Parathyroid adenoma (tissue), 2 donors: ENCODE measurements at regions not wholly inside any gene's neighbourhood (a gene's known extent, or its start where the extent isn't known, plus 50 kb on each side); places are given as distances from the start of the nearest gene placed in this dataset.

ENCODE experiments used
- H2AFZ ChIP-seq: fragments of 300-600 bp; sonication (generic); one replicate; pipeline ENCODE4 v1.7.0; 2017; ENCODE audit warnings: antibody characterized with exemption, mild to moderate bottlenecking
- H3K27ac ChIP-seq: fragments of 300-600 bp; sonication (generic); one replicate; pipeline ENCODE4 v1.7.0; 2017
- H3K27me3 ChIP-seq: fragments of 300-600 bp; sonication (generic); one replicate; pipeline ENCODE4 v1.7.0; 2017; ENCODE audit warnings: low read length; ENCODE audit not compliant: control insufficient read depth, insufficient read depth
- H3K36me3 ChIP-seq: fragments of 300-600 bp; sonication (generic); one replicate; pipeline ENCODE4 v1.7.0; 2017; ENCODE audit warnings: low read length; ENCODE audit not compliant: control insufficient read depth, insufficient read depth
- H3K4me1 ChIP-seq: fragments of 300-600 bp; sonication (generic); one replicate; pipeline ENCODE4 v1.7.0; 2017; ENCODE audit warnings: control low read depth
- H3K4me2 ChIP-seq: fragments of 300-600 bp; sonication (generic); one replicate; pipeline ENCODE4 v1.7.0; 2017; ENCODE audit warnings: low read length
- H3K4me3 ChIP-seq: fragments of 300-600 bp; sonication (generic); one replicate; pipeline ENCODE4 v1.7.0; 2017; ENCODE audit warnings: low read depth, low read length
- H3K79me2 ChIP-seq: fragments of 300-600 bp; sonication (generic); one replicate; pipeline ENCODE4 v1.7.0; 2017; ENCODE audit warnings: control low read depth
- H3K9ac ChIP-seq: fragments of 300-600 bp; sonication (generic); one replicate; pipeline ENCODE4 v1.7.0; 2017; ENCODE audit warnings: mild to moderate bottlenecking
- H3K9me3 ChIP-seq: fragments of 300-600 bp; sonication (generic); one replicate; pipeline ENCODE4 v1.7.0; 2017; ENCODE audit warnings: low read length; ENCODE audit not compliant: control insufficient read depth
- TF ChIP-seq, protein P1 (sequence below): fragments of 300-600 bp; sonication (generic); IDR thresholded peaks from one replicate; pipeline ENCODE4 v1.7.0; 2017; ENCODE audit warnings: antibody characterized with exemption, mild to moderate bottlenecking
- donor health status: primary hyperparathyroidism.

DNA sequence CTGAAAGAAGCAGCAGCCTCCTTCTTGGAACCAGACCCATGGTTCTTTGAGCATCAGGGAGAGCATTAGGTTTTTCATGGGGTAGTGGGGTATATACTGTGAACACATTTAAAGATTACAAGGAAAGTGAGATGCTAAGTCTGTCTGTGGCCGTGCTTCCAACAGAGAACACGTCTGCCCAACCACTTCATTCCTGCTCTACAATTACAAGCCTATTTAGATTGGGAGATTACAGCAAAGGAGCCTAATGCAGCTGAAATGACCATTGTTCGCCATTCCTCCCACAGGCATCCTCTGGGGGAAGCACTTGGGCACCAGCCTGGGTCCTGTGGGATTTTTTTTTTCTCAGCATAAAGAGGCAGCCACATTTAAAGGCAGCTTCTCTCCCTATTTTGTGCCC, 536.4 kb downstream of the XPNPEP1 start:
- Histone ChIP-seq H3K4me2 (no peak overlapping the region), H3K27me3 (no peaks in the 10 kb centered on the region), H3K9me3 (no peaks in the 10 kb centered on the region), H3K4me3 (no peak overlapping the region), H2AFZ (no peak overlapping the region), H3K9ac (no peak overlapping the region), H3K79me2 (no peaks in the 10 kb centered on the region), H3K4me1 (no peaks in the 10 kb centered on the region), H3K27ac (no peak overlapping the region), H3K36me3 (no peaks in the 10 kb centered on the region)
- TF ChIP-seq, protein P1, sequence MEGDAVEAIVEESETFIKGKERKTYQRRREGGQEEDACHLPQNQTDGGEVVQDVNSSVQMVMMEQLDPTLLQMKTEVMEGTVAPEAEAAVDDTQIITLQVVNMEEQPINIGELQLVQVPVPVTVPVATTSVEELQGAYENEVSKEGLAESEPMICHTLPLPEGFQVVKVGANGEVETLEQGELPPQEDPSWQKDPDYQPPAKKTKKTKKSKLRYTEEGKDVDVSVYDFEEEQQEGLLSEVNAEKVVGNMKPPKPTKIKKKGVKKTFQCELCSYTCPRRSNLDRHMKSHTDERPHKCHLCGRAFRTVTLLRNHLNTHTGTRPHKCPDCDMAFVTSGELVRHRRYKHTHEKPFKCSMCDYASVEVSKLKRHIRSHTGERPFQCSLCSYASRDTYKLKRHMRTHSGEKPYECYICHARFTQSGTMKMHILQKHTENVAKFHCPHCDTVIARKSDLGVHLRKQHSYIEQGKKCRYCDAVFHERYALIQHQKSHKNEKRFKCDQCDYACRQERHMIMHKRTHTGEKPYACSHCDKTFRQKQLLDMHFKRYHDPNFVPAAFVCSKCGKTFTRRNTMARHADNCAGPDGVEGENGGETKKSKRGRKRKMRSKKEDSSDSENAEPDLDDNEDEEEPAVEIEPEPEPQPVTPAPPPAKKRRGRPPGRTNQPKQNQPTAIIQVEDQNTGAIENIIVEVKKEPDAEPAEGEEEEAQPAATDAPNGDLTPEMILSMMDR: no peak

DNA sequence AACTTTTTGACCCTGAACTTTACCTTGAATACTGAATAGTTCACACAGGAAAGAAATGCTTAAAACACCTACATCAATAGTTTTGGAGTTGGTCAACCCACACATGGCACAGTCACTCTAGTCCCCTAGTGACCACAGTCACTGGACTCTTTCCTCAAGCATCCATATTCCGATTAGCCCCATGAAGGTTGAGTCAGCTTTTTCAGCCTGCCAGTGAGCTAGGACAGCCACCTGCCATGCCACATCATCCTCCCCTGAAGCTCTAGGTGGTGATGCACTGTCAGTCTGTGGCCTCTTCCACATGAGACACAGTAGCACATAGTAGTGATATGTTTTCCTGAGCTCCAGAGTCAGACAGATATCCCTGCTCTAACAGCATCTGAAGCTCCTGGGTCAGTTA, 537.2 kb downstream of the XPNPEP1 start:
- H3K36me3 ChIP-seq: no peaks in the 10 kb centered on the region
- H3K4me2 ChIP-seq: no peak overlapping the region
- H3K4me1 ChIP-seq: no peaks in the 10 kb centered on the region
- H3K9me3 ChIP-seq: no peaks in the 10 kb centered on the region
- no peaks in the 10 kb centered on the region for H3K79me2 ChIP-seq
- H3K27me3 ChIP-seq: no peaks in the 10 kb centered on the region
- TF ChIP-seq, protein P1: no peak
- H3K9ac ChIP-seq: no peak overlapping the region
- no peak overlapping the region for H2AFZ ChIP-seq
- H3K27ac ChIP-seq: no peak overlapping the region
- H3K4me3 ChIP-seq: no peak overlapping the region

DNA sequence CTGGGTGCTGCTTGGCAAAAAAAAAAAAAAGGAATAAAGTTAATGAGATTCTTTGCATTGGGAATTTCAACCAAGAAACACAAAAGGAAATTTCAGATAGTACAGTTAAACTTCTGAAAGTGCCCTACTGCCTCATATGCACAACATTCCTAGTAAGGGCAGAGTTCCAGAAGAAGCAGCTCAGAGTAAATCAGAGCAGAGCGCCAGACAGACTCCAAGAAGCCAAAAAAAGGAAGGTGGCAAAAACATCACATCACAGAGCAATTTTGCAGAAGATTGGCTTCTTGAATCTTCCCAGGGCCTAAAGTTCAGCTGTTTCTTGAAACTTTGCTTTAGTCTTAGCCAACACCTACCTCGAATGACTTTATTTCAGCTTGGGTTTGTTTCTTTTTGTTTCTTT, 544.1 kb downstream of the XPNPEP1 start:
- no peak overlapping the region for H3K27ac ChIP-seq

DNA sequence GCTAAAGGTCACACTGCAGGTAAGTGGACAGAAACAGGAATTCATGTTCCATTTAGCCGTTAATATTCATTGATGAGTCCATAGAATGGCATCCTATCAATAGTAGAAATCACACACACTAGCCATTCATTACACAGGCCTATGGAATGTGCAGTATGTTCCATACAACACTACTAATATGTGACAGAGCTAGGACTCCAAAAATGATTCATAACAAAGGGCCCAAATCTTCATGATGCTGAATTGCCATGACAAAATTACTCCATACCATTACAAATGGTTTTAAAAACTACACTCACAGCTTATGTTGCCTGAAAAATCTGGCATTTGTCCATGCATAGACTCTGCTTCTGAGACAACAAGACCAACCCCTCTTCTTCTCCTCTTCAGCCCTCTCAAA, 549.1 kb downstream of the XPNPEP1 start:
- Histone ChIP-seq H3K4me1 (no peaks in the 10 kb centered on the region), H2AFZ (no peak overlapping the region), H3K36me3 (no peaks in the 10 kb centered on the region), H3K27me3 (no peaks in the 10 kb centered on the region), H3K9me3 (no peaks in the 10 kb centered on the region), H3K27ac (no peak overlapping the region), H3K79me2 (no peaks in the 10 kb centered on the region), H3K9ac (no peak overlapping the region), H3K4me3 (no peak overlapping the region), H3K4me2 (no peak overlapping the region)
- TF ChIP-seq, protein P1: no peak

More for the DNA sequence above, 544.1 kb downstream of the XPNPEP1 start:
- H3K27me3 ChIP-seq: no peaks in the 10 kb centered on the region
- no peaks in the 10 kb centered on the region for H3K36me3 ChIP-seq
- no peaks in the 10 kb centered on the region for H3K79me2 ChIP-seq
- TF ChIP-seq, protein P1: no peak
- no peak overlapping the region for H3K4me3 ChIP-seq
- no peak overlapping the region for H3K9ac ChIP-seq
- no peaks in the 10 kb centered on the region for H3K9me3 ChIP-seq
- H3K4me2 ChIP-seq: no peak overlapping the region
- no peaks in the 10 kb centered on the region for H3K4me1 ChIP-seq
- no peak overlapping the region for H2AFZ ChIP-seq

DNA sequence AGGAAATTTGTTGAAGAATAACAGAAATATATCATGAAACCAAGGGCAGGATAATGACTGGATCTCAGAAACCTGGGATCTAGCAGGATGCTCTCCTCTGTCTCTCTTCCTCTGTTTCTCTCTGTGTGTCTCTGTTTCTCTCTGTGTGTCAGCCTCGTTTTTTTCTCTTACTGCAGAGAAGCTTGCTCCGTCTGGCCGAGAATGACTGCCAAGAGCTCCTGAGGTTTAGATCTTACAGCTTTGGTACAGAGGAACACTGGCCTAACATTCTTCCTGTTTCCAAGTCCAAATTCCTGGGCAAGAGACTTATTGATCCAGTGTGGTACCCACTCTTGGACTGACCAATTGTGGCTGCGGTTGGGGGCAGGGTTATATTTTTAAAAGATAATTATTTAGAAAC, 564.0 kb downstream of the XPNPEP1 start:
- Histone ChIP-seq H2AFZ (no peak overlapping the region), H3K4me1 (no peaks in the 10 kb centered on the region), H3K36me3 (no peaks in the 10 kb centered on the region), H3K27ac (no peak overlapping the region), H3K4me3 (no peak overlapping the region), H3K27me3 (no peaks in the 10 kb centered on the region), H3K4me2 (no peak overlapping the region), H3K9ac (no peak overlapping the region), H3K9me3 (no peaks in the 10 kb centered on the region), H3K79me2 (no peaks in the 10 kb centered on the region)
- TF ChIP-seq, protein P1: no peak
